Head of caudate nucleus (tissue), 42 donors: ENCODE measurements at regions not wholly inside any gene's neighbourhood (a gene's known extent, or its start where the extent isn't known, plus 50 kb on each side); places are given as distances from the start of the nearest gene placed in this dataset.
A peak's percentile ranks its signal among the peaks of the same experiment; 100 is the strongest.
"Not testable (repeated sequence)": the region's sequence is repeated elsewhere in the genome, so short reads cannot be mapped to it uniquely, and the experiment has no call there.

Experiments
- DNase-seq, 42 donors: peaks; one replicate each; pipeline versions ENCODE4 v3.0.0 to v3.0.0-alpha.2; 2020 to 2021; ENCODE audit warnings: mixed read lengths in 7 of 42
- intact Hi-C: fragments of 100-400 bp; cut with DNase I; formaldehyde crosslinking; loops from one replicate; pipeline ENCODE4 v1.15.0; 2022

DNA sequence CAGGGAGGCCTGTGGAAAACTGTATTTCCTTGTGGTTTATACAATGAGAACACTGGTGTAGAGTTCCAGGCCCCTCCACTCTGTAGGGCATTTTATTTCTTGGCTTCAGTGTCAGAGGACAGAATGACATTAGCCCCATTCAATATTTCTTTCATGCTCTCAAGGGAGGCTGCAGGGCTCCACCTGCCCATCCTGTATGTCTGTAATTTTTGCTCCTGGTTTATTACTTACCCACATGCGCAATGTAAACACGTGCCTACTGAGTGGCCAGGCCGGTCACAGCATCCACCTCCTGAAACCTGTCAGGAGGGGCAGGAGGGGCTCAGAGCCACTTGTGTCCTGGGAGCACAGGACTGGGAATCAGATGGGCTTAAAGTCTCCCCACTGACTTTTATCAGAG is 82.4 kb downstream of the GADD45G start:
- intact Hi-C loops = no loop called here
- DNase-seq = no peak

DNA sequence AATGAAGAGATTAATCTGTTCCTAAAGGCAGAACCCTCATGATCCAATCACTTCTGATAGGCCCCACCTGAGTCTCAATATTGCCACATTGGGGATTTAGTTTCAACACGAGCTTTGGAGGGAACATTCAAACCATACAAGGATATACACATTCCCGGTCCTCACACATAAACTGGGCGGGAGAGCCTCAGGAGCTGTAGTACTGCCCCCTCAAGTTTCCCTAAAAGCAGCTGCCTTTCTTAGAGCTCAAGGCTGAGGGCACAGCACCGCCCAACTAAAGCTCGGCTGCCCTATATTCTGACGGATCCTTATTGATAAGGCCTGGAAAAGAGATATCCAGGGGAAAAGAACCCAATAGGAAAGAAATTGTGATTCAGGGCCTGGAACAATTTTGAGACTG is 83.0 kb downstream of the GADD45G start:
- intact Hi-C loops = no loop called here
- no peak for DNase-seq

GRCh38 chr9:89689321-89689720 is 84.5 kb downstream of the GADD45G start:
- DNase-seq, intact Hi-C loops: not testable (repeated sequence)

DNA sequence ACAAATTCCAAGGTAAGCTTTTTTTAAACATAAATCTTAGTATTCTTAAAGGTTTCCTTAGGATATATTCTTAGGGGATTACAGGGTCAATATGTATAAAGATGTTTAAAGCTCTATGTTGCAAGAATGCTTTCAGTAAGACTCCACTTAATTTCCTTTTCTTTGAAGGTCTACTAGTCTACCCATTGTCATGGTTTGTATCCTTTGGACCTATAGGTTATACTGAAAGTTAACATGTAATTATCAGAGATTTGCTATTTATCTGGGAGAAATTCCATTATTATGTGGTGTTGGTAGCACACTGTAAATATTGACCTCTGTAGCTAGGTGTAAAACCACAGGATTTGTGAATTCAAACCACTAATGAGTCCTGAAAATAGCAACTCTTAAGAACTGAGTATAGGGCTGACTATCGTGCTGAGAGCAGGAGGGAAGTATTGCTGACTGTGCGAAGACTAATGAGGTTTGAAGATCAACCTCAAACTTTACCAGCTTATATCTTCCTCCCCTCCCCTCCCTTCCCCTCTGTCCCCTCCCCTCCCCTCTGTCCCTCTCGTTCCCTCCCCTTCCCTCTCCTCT is 85.6 kb downstream of the GADD45G start:
- DNase-seq = no peak
- intact Hi-C loops = no loop called here

DNA sequence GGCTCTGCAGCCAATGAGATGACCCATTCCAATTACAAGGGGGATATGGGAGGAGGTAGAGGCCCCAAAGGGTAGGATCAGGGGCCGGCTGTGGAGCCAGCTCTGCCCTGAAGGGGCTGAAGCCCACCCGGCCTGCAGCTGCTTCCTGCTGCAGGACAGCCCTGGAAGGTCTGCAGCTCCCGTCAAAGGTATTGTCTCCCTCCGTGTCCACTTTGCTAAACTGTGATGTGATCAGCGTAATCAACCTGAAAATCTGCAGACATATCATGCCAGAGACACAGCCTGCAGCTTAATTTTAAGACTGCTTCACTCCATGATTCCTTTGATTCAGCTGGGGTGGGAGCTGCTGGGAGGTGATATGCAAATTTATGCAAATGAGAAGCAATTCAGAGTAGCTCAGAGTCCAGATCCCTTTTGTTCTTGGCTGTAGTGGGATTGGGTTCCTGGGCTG is 90.7 kb downstream of the GADD45G start:
- intact Hi-C loops = no loop called here
- DNase-seq = no peak

GRCh38 chr9:89695979-89696378 is 91.2 kb downstream of the GADD45G start:
- intact Hi-C loops, DNase-seq: not testable (repeated sequence)

- intact Hi-C loops = no loop called here
- DNase-seq = no peak
Observed at GRCh38 chr9:89696780-89697179, 92.0 kb downstream of the GADD45G start.

DNA sequence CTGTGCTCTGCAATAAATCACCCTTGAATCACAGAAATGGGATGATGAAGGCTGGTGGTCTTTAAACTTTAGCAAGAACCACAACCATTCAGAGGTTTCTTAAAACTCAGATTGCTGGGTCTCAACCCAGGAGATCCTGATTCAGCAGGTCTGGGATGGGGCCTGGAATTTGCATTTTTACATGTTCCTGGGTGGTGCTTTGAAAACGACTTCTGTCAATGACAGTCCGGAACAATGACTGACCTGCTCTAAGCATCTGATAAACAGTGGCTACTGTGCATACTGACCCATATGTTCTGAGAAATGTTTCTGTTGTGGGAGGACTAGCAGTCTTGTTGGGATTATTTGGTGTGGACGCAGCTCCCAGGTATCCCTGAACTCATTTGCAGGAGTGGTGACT is 92.7 kb downstream of the GADD45G start:
- intact Hi-C loops = no loop called here
- DNase-seq = no peak

GRCh38 chr9:89698411-89699005 is 93.7 kb downstream of the GADD45G start:
- intact Hi-C loops = no loop called here
- DNase-seq = no peak

DNA sequence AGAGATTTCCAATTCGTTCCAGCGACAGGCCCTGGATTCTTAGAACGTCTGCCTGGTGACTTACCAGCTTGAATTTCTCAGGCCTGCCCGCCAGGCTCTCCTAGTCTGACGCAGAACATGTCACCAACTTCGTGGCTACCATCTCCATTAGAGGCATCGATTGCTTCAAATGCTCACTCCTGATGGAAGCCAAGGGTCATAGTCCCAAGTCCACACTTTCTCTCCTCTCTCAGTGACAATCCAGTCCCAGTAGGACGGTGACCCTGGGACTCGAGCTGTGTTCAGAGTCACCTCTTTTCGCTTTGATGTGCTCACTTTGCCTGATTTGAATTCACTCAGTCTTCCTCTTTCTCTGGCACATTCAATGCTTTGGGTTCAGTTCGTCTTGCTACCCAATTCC is 94.8 kb downstream of the GADD45G start:
- DNase-seq = no peak
- intact Hi-C loops = no loop called here

DNA sequence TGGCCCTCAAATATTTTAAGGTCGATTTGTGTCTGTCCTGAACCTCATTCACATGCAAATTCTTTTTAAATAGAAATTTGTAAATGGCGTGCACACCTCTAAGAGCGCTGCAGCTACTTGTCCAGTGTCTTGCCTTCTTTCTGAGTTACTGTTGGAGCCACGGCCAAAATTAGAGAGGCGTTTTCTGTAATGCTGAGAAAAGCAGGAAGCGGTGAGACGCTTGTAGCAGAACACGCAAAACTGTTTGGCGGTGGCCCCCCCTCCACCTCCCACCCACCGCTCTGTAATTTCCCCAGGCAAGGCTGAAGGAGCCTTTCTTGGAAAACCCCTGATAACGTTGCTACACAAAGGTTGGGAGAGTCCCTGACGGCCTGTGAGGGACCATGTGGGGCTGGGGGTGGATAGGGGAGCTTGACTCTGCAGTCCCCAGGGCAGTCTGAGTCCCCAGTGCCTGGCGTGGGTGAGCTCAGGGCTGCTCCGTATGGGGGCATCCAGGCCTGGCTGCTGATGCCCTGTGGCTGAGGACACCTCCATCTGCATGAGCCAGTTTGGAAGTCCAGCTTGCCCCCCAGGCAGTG is 96.5 kb downstream of the GADD45G start:
- DNase-seq = no peak
- intact Hi-C loops = no loop called here

DNA sequence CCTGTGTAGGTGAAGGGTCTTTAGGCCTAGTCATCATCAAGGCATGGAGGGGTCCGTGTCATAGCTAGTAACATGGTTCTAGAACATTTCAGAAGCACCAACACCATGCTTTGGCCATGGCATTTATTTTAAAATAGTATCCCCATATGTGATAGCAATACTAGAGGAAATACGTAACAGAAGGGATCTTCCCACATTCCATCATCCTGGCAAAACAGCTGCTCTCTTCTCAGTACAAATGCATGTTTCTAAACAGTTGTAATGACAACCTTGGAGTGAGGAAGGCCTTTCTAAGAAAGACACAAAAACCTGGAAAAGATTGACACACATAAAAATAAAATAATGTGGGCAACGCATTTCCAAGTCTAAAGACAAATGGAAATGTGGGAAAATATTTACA is 97.6 kb downstream of the GADD45G start:
- no peak for DNase-seq
- intact Hi-C loops = no loop called here

GRCh38 chr9:89705651-89706050 is 100.8 kb downstream of the GADD45G start:
- intact Hi-C loops = no loop called here
- no peak for DNase-seq

DNA sequence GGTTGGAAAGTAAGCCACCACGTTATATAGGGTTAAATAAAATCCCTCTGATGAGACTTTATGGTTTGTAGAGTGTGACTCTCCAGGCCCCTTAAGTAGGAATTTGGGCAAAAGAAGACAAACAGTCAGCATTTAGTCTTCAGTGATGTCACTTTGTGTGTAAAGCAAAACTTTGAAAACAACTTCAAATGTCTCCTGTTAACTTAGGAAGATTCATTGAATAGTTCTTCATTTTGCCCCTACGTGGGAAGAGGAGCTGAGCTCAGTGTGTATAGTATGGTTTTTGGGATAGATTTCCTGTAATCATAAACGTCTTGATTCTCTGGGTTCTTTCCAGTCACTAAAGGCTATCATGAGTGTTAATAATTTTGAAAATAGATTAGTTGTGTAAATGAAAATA is 101.3 kb downstream of the GADD45G start:
- DNase-seq = no peak
- intact Hi-C loops = no loop called here

- intact Hi-C loops = no loop called here
- no peak for DNase-seq
Observed at GRCh38 chr9:89706731-89707191, 101.9 kb downstream of the GADD45G start.

GRCh38 chr9:89710697-89711096 is 105.9 kb downstream of the GADD45G start:
- no peak for DNase-seq
- intact Hi-C loops = no loop called here

DNA sequence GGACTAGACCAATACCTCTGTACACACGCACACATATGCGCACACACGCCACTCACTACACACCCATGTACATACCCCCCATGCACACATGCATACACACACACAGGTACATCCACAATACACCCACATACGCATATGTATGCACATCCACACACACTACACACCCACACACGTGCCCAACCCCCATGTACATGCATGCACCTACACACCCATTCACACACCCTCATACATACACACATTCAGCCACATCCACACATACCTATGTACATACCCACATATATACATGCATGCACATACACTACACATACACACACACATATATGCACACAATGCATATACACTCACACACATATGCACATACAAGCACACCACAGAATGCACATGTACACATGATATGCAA is 107.1 kb downstream of the GADD45G start:
- intact Hi-C loops = no loop called here
- no peak for DNase-seq

DNA sequence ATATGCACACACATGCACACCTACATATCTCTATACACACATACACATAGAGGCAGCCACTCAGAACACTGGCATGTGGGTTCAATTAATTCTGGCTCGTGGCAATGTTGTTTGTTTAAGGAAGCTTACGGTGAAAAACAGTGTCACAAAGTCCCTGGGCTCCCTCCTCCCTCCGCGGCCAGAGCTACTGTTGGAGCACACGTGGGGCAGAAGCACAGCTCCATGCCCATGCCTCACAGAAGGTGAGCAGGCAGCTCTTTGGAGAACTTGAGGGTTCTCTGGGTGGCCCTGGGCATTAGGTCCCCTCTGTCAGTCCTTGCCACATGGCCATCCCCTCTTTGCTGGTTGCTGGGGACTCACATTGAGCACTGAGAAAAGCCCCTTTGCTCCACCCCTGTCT is 107.5 kb downstream of the GADD45G start:
- DNase-seq = peak in 1 of 42 donors; percentile 4
- intact Hi-C loops = no loop called here

GRCh38 chr9:89714321-89714720 is 109.5 kb downstream of the GADD45G start:
- DNase-seq = peak in 4 of 42 donors; percentile 15 to 27 (median 19)

DNA sequence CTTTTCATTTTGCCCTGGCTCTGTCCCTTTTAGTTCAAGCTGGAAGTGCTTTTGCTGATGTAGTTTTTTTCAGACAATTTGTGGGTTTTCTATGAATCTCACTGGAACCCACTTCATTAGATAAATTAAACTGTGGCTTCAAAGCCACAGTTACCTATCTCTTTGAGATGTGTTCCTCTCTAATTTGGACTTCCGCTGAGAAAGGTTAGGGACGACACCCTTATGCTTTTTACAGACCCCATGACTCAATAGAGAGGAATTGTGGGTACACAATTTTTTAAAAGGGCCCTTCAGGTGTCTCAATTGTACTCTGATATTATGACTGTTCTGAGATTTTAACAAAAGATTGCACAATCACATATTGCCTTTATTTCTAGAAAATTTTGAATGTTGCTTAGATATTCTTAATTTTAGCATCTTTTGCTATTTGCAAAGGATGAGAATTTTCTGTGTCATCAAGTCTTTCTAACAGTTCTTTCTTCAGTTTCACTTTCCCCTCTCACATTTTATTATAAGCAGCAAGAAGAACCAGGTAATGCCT is 110.6 kb downstream of the GADD45G start:
- intact Hi-C loops = no loop called here
- no peak for DNase-seq

More at GRCh38 chr9:89714321-89714720, 109.5 kb downstream of the GADD45G start:
- intact Hi-C loops = no loop called here

DNA sequence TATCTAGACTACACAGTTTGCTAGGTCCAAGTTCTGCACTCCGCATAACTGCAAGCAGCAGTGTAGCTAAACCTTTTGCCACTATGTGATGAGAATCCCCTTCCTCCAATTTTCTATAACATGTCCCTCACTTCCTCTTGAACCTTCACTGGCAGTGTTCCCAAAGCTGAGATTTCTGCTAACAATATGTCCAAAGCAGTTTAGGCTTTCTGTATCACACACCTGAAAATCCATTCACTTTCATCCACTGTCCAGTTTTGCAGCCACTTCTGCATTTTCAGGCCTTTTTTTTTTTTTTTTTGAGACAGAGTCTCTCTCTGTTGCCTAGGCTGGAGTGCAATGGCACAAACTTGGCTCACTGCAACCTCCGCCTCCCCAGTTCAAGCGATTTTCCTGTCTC is 111.1 kb downstream of the GADD45G start:
- intact Hi-C loops = no loop called here
- no peak for DNase-seq
